SK-N-SH (cell line): ENCODE measurements at regions not wholly inside any gene's neighbourhood (a gene's known extent, or its start where the extent isn't known, plus 50 kb on each side); places are given as distances from the start of the nearest gene placed in this dataset.

Source experiments
- CTCF ChIA-PET: fragments of 300-600, 350-600 bp; formaldehyde crosslinking; extraction: SDS; loops from one replicate; lab custom pipeline; 2021; lab: Yijun Ruan, JAX
- POLR2A ChIA-PET: fragments of 350-600 bp; sonication (Branson Sonifier 250); formaldehyde crosslinking; extraction: SDS; loops from one replicate; lab custom pipeline; 2020; ENCODE audit warnings: antibody characterized with exemption, inconsistent platforms; lab: Yijun Ruan, JAX
- DNase-seq: peaks from one replicate; pipeline ENCODE4 v3.0.0; 2012
- H2AFZ ChIP-seq: fragments of 200-600 bp; sonication (generic); 2 replicates; pipeline ENCODE4 v1.8.1; 2016; ENCODE audit warnings: antibody characterized with exemption, mild to moderate bottlenecking, low read depth
- H3F3A ChIP-seq: fragments of 200-600 bp; sonication (generic); replicated peaks from 2 replicates; pipeline ENCODE3; 2016; ENCODE audit warnings: antibody characterized with exemption, mild to moderate bottlenecking; ENCODE audit not compliant: insufficient read depth
- H3K27ac ChIP-seq, 2 experiments: fragments of 200-500 bp in 1 of 2; fragments of 200-600 bp in 1 of 2; sonication (Bioruptor generic) in 1 of 2; sonication (generic), shearing (Covaris generic) in 1 of 2; 2 replicates each; pipeline versions ENCODE4 v1.5.1 to v1.6.1; 2014 to 2016; ENCODE audit warnings: low read depth in 2 of 2, inconsistent platforms in 1 of 2, low read length in 1 of 2, mild to moderate bottlenecking in 1 of 2, mixed read lengths in 1 of 2
- H3K27me3 ChIP-seq: fragments of 200-600 bp; sonication (generic), shearing (Covaris generic); 2 replicates; pipeline ENCODE4 v1.6.1; 2016; ENCODE audit warnings: mixed run types; ENCODE audit not compliant: insufficient read depth
- H3K36me3 ChIP-seq, 2 experiments: fragments of 200-500 bp in 1 of 2; fragments of 200-600 bp in 1 of 2; sonication (Bioruptor generic) in 1 of 2; sonication (generic) in 1 of 2; replicated peaks in 1 of 2; 2 replicates each; pipeline versions ENCODE3 to v1.5.1; 2014 to 2016; ENCODE audit warnings: low read length in 1 of 2, mild to moderate bottlenecking in 1 of 2; ENCODE audit not compliant: insufficient read depth in 2 of 2, control insufficient read depth in 1 of 2
- H3K4me1 ChIP-seq, 2 experiments: fragments of 200-500 bp in 1 of 2; fragments of 200-600 bp in 1 of 2; sonication (Bioruptor generic) in 1 of 2; sonication (generic), shearing (Covaris generic) in 1 of 2; 2 replicates each; pipeline versions ENCODE4 v1.5.1 to v1.6.1; 2014 to 2016; ENCODE audit warnings: low read depth in 1 of 2, low read length in 1 of 2, mixed run types in 1 of 2; ENCODE audit not compliant: insufficient read depth in 2 of 2, control insufficient read depth in 1 of 2
- H3K4me2 ChIP-seq: fragments of 200-600 bp; sonication (generic), shearing (Covaris generic); 2 replicates; pipeline ENCODE4 v1.6.1; 2017; ENCODE audit warnings: mixed run types
- H3K4me3 ChIP-seq, 2 experiments: fragments of 200-500 bp in 1 of 2; fragments of 200-600 bp in 1 of 2; sonication (Bioruptor generic) in 1 of 2; sonication (generic), shearing (Covaris generic) in 1 of 2; 2 replicates each; pipeline versions ENCODE4 v1.5.1 to v1.8.1; 2014 to 2016; ENCODE audit warnings: low read depth in 2 of 2, inconsistent platforms in 1 of 2, low read length in 1 of 2, mild to moderate bottlenecking in 1 of 2, mixed read lengths in 1 of 2, moderate library complexity in 1 of 2
- H3K79me2 ChIP-seq: fragments of 200-600 bp; sonication (generic); 2 replicates; pipeline ENCODE4 v1.8.1; 2017; ENCODE audit warnings: mild to moderate bottlenecking; ENCODE audit not compliant: insufficient read depth
- H3K9ac ChIP-seq: fragments of 200-600 bp; sonication (generic); 2 replicates; pipeline ENCODE4 v1.6.1; 2017; ENCODE audit warnings: mixed run types
- H3K9me2 ChIP-seq: fragments of 200-600 bp; sonication (generic); 2 replicates; pipeline ENCODE4 v1.6.1; 2017; ENCODE audit warnings: mixed run types
- H3K9me3 ChIP-seq: fragments of 200-600 bp; sonication (generic); 2 replicates; pipeline ENCODE4 v1.6.1; 2017; ENCODE audit warnings: mixed run types, mild to moderate bottlenecking, moderate library complexity
- H4K20me1 ChIP-seq: fragments of 200-600 bp; sonication (generic); 2 replicates; pipeline ENCODE4 v1.6.1; 2017; ENCODE audit warnings: mild to moderate bottlenecking, mixed run types; ENCODE audit not compliant: insufficient read depth
- CHD2 ChIP-seq: fragments of 150-350 bp; IDR thresholded peaks from 2 replicates; pipeline ENCODE4 v1.6.1; 2018; ENCODE audit warnings: low read length; ENCODE audit not compliant: partially characterized antibody
- ELF1 ChIP-seq: IDR thresholded peaks from 2 replicates; pipeline ENCODE4 v1.4.0; 2012
- EP300 ChIP-seq, 2 experiments: IDR thresholded peaks; 2 replicates each; pipeline versions ENCODE4 v1.4.0 to v1.6.1; 2012; ENCODE audit warnings: borderline replicate concordance in 1 of 2, low read depth in 1 of 2, low read length in 1 of 2
- GABPA ChIP-seq: IDR thresholded peaks from 2 replicates; pipeline ENCODE4 v1.4.0; 2012; ENCODE audit warnings: low read depth, mild to moderate bottlenecking
- GATA2 ChIP-seq: sonication (generic); formaldehyde crosslinking; IDR thresholded peaks from 2 replicates; pipeline ENCODE4 v1.5.0; 2020; ENCODE audit warnings: mild to moderate bottlenecking, missing genetic modification reagents
- JUND ChIP-seq: IDR thresholded peaks from 2 replicates; pipeline ENCODE4 v1.4.0; 2012
- REST ChIP-seq: IDR thresholded peaks from 2 replicates; pipeline ENCODE4 v1.6.1; 2012; ENCODE audit warnings: mild to moderate bottlenecking, low read depth, low read length, moderate library complexity
- TEAD4 ChIP-seq: IDR thresholded peaks from 2 replicates; pipeline ENCODE4 v1.4.0; 2012; ENCODE audit warnings: mild to moderate bottlenecking, borderline replicate concordance; ENCODE audit not compliant: insufficient read depth
- USF1 ChIP-seq: IDR thresholded peaks from 2 replicates; pipeline ENCODE4 v1.4.0; 2012; ENCODE audit warnings: low read depth, borderline replicate concordance
- WGBS: methylation state at CpG from one replicate; pipeline ENCODE4 v1.1.6; 2017; ENCODE audit warnings: low lambda C conversion rate; 5-methylcytosine and 5-hydroxymethylcytosine counted together

GRCh38 chr17:54220829-54221228, 398.1 kb downstream of the KIF2B start:
- peak overlapping the region in 1 of 2 experiments; percentile 40; a peak in 1 of 4 replicates for H3K27ac ChIP-seq
- CTCF ChIA-PET, result no interaction called here
- peaks cover 0 to 8% of the 10 kb centered on the region in 2 experiments; a peak in 1 of 4 replicates for H3K4me1 ChIP-seq
- H3K9ac ChIP-seq, result no peak overlapping the region
- 0% methylated on average over 1 of the region's 1 CpG for WGBS
- no peaks in the 10 kb centered on the region for H3K27me3 ChIP-seq
- H3K36me3 ChIP-seq, result no peaks in the 10 kb centered on the region
- H4K20me1 ChIP-seq, result no peaks in the 10 kb centered on the region
- no peak for TF ChIP-seq ELF1
- TF ChIP-seq GATA2 (CRISPR knock-in tag), result peak; percentile 34; the same call in 1 of the 2 replicates
- H3K4me3 ChIP-seq, result no peak overlapping the region
- no peaks in the 10 kb centered on the region for H3F3A ChIP-seq
- H3K9me2 ChIP-seq, result no peaks in the 10 kb centered on the region
- no peaks in the 10 kb centered on the region for H3K9me3 ChIP-seq
- no peak overlapping the region for H2AFZ ChIP-seq
- H3K79me2 ChIP-seq, result no peaks in the 10 kb centered on the region
- no peak for DNase-seq
- POLR2A ChIA-PET, result no interaction called here
- H3K4me2 ChIP-seq, result no peak overlapping the region

GRCh38 chr17:54221499-54221898, 398.8 kb downstream of the KIF2B start:
- H3K27ac ChIP-seq, result no peak overlapping the region; a peak in 1 of 4 replicates
- TF ChIP-seq JUND (no peak), EP300 (IDR thresholded peaks at IDR 0.05; ENCODE audit: borderline replicate concordance in 1 of 2, low read depth in 1 of 2, low read length in 1 of 2) (peak in 1 of 2 experiments; percentile 57; a peak in 1 of 4 replicates), USF1 (no peak), GABPA (no peak), CHD2 (no peak), REST (no peak), TEAD4 (no peak), GATA2 (CRISPR knock-in tag) (peak; percentile 61)
- H3K9me2 ChIP-seq, result no peaks in the 10 kb centered on the region
- ChIA-PET CTCF (interaction anchor here (1.0 to 1.9 kb wide), 2 partner anchors 11 to 50 kb away, joined by 3 to 7 read pairs; no protein-coding TSS in a partner anchor), POLR2A (no interaction called here)
- no peaks in the 10 kb centered on the region for H3K27me3 ChIP-seq
- no peaks in the 10 kb centered on the region for H3F3A ChIP-seq
- H3K9ac ChIP-seq, result no peak overlapping the region
- no peak for DNase-seq
- no peaks in the 10 kb centered on the region for H3K9me3 ChIP-seq
- no peaks in the 10 kb centered on the region for H3K79me2 ChIP-seq
- no peak overlapping the region for H3K4me3 ChIP-seq
- peaks cover 0 to 8% of the 10 kb centered on the region in 2 experiments; a peak in 1 of 4 replicates for H3K4me1 ChIP-seq
- no peaks in the 10 kb centered on the region for H4K20me1 ChIP-seq
- WGBS, result 5% methylated on average over 2 of the region's 2 CpGs
- H2AFZ ChIP-seq, result no peak overlapping the region
- H3K36me3 ChIP-seq, result no peaks in the 10 kb centered on the region
- no peak overlapping the region for H3K4me2 ChIP-seq
